NCI-H82 treated with DMSO at 0.1 percent for 48 hours (cell line): ENCODE measurements at regions not wholly inside any gene's neighbourhood (a gene's known extent, or its start where the extent isn't known, plus 50 kb on each side); places are given as distances from the start of the nearest gene placed in this dataset.
"Not testable (repeated sequence)": the region's sequence is repeated elsewhere in the genome, so short reads cannot be mapped to it uniquely, and the experiment has no call there.

Experiments
- DNase-seq: peaks from one replicate; lab custom pipeline; 2025; ENCODE audit not compliant: unreplicated experiment; lab: John Stamatoyannopoulos, UW

DNA sequence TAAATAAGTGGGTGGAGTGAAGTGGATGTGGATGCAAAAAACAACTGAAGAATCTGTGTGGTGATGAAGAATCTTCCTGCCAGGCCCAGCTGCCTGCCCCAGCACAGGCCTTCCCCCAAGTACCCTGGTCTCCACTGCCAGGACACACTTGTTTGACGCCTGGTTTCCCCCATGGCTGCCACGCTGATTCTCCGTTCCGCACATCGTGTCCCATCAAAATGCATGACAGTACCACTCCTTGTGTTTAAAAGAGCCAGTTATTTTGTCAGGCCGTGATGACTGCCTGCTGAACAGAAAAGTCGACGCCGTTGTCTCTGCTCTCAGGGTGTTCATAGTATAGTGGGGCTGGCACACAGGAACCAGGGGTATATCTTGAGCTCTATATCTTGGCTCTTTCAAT is 50.3 kb upstream of the KYNU start:
- no peak for DNase-seq

DNA sequence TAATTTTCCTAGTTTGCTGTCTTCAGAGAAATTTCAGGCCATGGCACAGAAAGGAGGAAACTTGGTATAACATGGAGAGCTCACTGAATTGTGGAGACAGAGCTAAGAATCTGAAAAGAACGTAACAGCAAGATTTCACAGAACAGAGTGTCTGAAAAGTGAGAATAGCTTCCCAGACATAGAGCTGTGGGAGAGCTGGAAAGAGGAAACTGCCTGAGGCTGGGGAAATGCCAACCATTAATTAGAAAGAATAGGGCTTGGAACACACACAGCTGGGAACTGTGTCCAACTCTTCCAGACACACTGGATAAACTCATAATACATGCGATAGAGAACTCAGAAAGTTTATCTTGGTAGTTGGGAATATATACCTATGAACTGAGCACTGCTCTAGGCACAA is 51.6 kb upstream of the KYNU start:
- no peak for DNase-seq

DNA sequence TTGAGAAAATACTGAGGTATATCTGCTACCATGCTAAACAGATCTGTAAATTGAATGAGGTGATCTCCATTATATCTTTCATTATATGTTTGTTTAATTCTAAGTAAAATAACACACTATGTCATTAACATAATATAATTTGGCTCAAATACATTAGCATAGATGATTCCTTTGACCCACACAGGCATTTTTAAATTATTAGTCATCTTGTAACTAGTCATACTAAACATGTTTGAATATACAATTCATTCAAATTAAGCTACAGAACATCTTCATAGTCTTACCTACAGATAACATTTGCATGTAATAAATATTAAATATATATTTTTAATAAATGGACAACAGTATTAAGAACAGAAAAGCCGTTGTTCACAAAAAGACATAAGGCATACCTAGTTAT is 52.7 kb upstream of the KYNU start:
- DNase-seq, result no peak

DNA sequence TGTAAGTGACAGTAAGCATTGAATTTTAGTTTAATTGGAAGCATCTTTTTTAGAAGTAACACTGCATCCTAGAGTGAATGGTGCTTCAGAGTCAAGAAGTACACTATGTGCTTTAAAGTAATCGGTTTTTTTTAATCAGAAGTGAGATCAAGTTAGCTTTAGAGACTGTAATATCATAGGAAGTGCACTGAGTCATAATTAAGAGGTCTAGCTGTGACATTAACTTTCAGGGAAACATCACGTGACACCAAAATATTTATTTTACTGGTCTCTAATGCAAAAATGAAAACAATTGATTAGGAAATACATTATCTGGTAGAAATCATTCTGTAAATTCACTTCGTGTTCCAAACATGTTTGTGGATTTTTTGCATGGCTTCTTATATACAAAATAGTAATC is 55.3 kb upstream of the KYNU start:
- DNase-seq, result no peak

DNA sequence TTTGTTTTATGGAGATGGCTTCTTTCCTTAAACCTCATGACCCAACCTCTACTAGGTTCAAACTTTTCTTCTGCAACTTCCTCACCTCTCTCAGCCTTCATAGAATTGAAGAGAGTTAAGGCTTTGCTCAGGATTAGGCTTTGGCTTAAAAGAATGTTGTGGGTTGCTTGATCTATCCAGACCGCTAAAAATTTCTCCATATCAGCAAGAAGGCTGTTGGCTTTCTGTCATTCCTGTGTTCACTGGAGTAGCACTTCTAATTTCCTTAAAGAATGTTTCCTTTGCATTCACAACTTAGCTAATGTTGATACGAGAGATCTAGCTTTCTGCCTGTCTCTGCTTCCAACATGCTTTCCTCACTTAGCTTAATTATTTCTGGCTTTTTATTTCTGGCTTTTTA is 58.1 kb upstream of the KYNU start:
- DNase-seq, result no peak

DNA sequence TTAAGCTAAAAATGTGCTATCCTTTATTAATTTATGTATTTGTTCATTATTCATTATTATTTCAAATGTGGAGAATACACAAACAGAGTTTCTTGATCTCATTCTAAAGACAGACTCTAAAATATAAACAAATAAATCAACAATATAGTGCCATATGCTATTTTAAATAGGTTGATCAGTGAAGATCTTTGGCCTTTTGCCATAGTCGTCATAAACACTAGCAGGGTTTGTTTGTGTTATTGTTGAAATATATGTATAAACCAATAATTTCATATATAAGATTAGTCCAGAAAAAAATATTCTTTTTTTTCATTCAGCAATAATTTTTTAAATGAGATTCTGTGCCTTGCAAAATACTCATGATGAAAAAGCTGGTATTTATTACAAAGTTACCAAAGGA is 62.1 kb upstream of the KYNU start:
- no peak for DNase-seq

DNA sequence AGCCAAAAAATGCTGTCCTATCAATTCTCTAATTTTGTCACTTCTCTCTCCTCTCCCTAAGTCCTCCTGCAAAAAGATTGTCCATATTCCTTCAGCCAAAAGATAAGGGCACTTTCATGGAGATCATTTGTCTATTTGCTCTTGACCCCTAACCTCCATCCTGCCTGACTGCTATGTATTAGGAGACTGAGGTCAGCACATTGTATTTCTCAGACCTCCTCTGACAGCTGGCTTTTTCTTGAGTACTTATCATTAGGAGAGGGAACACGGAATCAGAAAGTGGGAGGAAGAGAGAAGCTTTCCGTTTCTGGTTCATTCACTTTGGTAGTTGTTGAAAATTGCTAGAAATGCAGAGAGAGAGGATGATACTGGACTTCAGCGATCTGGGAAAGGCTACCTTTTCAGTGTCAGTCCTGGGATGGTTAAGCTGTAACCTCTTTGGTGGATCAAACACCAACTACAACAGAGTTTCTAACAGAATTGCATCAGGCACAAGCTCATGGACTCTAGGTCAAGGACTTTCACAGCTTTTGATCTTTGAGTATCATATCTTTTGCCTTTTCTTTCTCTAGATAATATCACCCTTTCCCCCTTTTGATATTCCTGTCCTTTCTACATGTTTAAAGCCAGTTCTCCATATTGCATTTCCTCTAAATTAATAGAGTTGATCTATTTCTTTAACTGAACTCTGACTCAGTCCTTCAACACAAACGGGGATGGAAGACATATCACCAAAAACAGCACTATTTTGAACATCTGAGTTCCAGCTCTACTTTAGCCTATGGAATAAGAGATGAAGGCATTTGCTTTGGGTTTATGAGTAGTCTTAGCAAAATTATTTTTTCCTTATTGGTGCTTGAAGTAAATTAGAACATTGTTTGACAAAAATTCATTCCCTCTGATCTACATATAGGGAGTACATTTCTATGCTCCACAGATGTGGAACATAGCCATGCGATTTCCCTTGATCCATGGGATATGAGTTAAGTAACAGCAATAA is 63.3 kb upstream of the KYNU start:
- DNase-seq, result no peak

DNA sequence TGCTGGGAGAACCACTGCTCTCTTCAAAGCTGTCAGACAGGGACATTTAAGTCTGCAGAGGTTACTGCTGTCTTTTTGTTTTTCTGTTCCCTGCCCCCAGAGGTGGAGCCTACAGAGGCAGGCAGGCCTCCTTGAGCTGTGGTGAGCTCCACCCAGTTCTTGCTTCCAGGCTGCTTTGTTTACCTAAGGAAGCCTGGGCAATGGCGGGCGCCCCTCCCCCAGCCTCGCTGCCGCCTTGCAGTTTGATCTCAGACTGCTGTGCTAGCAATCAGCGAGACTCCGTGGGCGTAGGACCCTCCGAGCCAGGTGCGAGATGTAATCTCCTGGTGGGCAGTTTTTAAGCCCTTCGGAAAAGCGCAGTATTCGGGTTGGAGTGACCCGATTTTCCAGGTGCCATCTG is 65.8 kb upstream of the KYNU start:
- DNase-seq, result not testable (repeated sequence)

DNA sequence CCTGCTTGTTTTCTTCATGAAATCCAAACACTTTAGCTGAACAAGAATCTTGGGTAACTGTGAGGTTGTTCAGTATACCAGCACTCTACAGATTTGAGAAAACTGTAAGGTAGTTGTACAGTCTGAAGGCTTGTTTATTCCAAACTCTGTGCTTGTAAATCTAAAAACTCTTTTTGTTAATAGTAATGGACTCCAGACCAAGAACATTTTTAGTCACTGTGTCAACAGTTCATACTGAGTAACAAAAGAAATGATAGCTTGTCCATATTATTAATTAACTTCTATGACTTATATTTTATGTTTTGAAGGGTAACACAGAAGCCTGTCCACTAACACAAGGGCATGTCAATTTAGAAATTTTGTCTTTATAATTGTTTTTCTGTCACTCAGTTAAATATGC is 72.2 kb upstream of the KYNU start:
- DNase-seq, result no peak

DNA sequence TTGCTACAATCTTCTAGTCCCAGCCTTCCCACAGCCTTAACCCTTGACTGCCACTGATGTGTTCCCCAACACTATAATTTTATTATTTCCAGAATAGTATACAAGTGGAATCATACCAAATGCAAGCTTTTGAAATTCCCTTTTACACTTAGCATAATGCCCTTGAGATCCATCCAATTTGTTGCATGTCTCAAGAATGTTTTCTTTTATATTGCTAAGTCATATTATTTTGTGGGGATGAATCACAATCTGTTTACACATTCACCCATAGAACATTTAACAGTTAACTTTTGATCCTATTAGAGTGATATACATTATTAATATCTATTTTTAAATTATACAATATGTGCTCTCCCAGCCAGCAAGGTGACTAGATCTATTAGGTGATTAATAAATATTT is 74.3 kb upstream of the KYNU start:
- no peak for DNase-seq

DNA sequence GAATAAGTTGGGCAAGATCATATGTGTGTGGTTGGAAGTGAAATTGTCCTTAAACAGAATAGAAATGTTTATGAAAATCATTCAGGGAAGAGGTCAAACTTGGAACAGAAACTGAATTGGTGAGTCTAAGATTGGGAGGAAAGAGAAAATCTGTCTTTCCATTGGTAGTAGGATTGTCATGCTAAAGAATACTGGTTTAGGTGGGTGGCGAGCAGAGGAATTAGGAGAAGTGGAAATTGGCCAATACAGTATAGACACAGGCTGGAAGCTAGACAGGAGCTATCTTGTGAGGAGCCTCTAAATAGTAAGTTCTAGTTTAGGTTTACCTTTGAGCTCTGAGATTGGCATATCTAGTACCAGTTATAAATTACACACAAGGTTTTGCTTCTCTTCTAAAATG is 80.9 kb upstream of the KYNU start:
- DNase-seq, result no peak

DNA sequence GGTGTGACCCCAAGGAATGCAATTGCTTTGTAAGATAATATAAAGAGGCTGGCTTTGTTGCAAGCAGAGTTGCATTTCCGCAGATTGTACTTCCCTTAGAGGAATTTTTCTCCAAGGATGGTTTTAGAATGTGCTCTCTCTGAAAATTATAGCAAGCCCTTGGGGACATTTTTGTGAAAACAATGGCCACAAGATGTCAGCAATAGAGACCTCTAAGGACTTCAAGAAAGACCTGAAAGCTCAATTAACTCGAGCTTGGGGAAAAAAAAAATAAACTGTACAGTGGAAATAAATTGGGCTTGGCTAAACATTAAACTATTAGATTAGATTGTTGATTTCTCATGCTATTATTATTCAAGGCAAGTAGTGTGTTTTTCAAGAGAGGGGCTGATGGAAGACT is 81.3 kb upstream of the KYNU start:
- DNase-seq, result no peak

DNA sequence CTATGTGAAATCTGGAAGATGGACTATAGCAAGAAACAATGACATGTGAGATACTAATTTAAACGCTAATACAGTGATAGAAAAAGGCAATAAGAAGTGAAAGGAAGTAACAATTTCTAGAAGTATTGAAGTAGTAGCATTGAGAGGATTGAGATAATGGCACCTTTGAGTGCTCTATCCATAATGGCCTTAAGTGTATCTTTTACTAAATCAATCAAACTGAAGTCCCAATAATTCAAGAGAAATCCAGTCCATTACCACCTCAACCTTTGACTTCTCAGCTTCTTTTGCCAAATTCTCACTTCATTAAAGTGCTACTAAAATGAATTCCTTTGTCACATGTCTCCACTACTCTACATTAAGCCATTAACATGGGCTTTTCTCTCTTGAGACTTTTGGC is 82.6 kb upstream of the KYNU start:
- DNase-seq, result no peak

DNA sequence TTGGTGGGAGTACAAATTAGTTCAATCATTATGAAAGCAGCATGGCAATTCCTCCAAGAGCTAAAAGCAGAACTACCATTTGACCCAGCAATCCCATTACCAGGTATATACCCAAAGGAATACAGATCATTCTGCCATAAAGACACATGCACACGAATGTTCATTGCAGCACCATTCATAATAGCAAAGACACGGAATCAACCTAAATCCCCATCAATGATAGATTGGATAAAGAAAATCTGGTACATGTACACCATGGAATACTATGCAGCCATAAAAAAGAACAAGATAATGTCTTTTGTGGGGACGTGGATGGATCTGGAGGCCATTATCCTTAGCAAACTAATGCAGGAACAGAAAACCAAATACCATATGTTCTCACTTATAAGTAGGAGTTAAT is 85.1 kb upstream of the KYNU start:
- DNase-seq, result not testable (repeated sequence)

DNA sequence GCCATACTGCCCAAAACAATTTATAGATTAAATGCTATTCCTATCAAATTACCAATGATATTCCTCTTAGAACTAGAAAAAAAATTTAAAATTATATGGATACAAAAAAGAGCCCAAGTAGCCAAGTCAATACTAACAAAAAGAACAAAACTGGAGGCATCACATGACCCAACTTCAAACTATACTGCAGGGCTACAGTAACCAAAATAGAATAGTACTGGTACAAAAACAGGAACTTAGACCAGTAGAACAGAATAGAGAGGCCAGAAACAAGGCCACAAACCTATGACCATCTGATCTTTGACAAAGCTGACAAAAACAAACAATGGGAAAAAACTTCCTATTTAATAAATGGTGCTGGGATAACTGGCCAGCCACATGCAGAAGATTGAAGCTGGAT is 86.1 kb upstream of the KYNU start:
- no peak for DNase-seq

DNA sequence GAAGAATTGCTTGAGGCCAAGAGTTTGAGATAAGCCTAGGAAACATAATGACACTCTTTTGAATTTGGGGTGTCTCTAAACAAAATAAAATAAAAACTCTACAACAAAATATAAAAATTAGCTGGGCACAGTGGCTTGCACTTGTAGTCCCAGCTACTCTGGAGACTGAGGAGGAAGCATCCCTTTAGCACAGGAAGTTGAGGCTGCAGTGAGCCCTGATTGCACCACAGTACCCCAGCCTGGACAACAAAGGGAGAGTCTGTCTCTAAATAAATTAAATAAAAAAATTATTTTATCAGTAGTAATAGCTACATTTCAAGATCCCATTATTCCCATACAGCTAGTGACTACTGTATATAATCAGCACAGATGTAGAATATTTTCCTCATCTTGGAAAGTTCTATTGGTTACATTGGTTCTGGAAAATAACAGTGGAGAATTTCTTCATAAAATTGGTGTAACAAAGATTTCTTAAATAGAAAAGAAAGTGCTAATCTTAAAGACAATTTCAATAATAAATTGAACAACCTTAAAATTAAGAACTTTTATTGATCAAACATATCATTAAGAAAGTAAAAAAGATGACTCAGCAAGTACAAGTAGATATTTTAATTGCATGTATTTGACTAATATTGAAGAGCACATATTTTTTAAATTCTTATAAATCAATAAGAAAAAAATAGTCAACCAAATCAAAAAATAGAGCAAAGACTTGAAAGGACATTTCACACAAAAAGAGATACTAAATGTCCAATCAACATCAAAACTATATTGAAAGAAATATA is 90.4 kb upstream of the KYNU start:
- no peak for DNase-seq

DNA sequence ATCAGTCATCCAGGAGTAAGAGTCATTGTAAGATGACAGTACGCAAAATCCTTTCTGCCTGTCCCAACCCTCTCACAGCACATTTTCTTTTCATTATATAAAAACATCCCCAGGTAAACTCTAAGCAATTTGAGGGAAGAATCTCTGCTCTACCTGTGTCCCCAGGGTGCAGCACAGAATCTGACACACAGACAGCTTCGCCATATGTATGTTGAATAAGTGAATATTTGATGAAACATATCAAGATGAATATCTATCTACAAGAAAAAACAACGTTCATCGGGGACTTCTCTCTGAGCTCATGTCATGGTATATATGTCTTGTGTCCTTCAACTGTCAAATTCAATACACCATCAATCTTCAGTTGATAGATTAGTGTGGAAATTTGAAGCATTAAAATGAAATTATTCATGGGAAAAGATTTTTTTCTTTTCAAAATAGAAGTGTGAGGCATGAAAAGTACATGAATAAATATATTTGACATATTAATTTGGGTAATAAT is 94.5 kb upstream of the KYNU start:
- DNase-seq, result no peak

DNA sequence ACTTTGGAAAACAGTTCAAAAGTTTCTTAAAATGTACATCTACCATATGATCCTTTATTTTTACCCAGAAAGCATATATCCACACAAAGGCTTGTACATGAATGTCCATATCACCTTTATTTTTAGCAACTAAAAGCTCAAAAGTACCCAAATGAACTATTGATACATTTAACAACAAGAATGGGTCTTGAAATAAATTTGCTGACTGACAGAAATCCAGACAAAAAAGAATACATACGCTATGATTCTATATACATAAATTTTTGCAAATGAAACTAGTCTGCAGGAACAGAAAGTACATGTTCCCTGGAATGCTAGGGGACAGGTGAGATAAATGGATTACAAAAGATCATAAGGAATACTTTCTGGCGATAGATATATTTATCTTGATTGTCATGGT is 96.3 kb upstream of the KYNU start:
- DNase-seq, result no peak

DNA sequence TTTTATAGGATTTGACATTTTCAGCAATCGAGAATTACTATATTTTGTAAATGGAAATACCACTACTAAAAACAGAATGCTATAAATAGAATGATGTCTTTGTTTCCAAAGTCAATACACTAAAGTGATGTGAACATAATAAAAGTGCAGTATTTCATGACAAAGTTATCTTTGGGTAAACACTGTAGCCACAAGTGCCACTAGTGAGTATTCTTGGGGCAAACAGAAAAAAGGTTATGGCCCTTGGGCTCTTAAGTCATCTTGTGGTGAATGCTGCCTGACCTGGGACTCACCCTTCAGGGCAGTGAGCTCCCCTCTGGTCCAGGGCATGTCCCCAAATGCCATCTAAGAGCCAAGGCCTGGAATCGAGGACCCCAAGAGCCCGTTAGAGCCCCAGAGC is 99.2 kb upstream of the KYNU start:
- no peak for DNase-seq

DNA sequence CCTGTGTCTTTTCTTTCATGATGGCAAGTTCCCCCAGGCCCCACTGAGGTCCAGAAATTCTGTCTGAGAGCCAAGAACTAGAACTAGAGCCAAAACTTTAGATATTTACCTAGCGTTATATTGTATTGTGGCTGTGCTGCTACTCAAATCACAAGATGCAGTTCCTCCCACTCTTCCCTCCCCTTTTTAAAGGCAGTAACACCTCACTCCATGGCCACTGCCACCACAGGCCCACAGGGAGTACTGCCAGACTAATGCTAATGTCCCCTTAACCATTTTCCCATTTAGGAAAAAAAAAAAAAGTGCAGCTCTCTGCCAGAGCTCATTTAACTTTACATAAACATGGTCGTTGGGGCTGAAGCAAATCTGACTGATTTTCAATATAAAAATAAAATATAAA is 99.7 kb upstream of the KYNU start:
- DNase-seq, result no peak

DNA sequence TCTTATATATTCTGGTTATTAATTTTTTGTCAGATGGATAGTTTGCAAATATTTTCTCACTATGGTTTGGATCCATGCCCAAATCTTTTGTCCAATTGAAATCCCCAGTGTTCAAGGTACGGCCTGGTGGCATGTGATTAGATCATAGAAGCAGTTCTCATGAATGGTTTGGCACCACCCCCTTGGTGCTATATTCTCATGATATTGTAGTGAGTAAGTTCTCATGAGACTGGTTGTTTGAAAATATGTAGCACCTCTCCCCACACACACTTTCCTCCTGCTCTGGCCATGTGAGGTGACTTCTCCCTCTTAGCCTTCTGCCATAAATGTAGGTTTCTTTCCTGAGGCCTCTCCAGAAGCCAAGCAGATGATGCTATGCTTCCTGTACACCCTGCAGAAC is 107.7 kb upstream of the KYNU start:
- DNase-seq, result no peak

DNA sequence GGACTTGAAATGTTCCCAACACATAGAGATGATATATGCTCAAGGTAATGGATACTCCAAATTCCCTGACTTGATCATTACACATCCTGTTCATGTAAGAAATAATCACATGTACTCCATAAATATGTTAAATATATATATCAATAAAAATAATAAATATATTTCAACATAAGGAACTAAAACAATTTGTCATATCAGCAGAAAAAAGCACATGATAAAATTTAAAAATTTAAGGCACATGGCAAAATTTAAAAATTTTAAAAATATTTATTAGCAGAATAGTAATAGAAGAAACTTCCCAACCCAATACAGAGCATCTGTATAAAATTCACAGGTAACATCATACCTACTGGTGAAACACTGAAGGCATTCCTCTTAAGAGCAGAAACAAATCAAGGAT is 109.6 kb upstream of the KYNU start:
- DNase-seq, result no peak
